H1 (cell line): ENCODE measurements at regions not wholly inside any gene's neighbourhood (a gene's known extent, or its start where the extent isn't known, plus 50 kb on each side); places are given as distances from the start of the nearest gene placed in this dataset.

Experiments used
- CTCF ChIA-PET: fragments of 300-600 bp; sonication (Branson Sonifier 250); formaldehyde crosslinking; loops from one replicate; lab custom pipeline; 2021; ENCODE audit not compliant: partially characterized antibody; lab: Charles Lee
- POLR2A ChIA-PET: fragments of 300-600 bp; sonication (Branson Sonifier 250); formaldehyde crosslinking; loops from one replicate; lab custom pipeline; 2021; ENCODE audit warnings: inconsistent platforms; ENCODE audit not compliant: partially characterized antibody; lab: Charles Lee
- DNase-seq, 2 experiments: peaks; one replicate each; pipeline versions ENCODE4 v3.0.0 to v3.0.0-alpha.2; 2010 to 2022; ENCODE audit warnings: low spot score in 2 of 2, low read depth in 1 of 2, mixed read lengths in 1 of 2
- FAIRE-seq: peaks from 2 replicates; lab custom pipeline; 2011; peaks lifted over from hg19 to GRCh38; lab: Jason Lieb, UNC
- H2AFZ ChIP-seq: 2 replicates; pipeline ENCODE4 v1.8.1; 2012; ENCODE audit warnings: low read length, inconsistent platforms
- H2AK5ac ChIP-seq: 2 replicates; pipeline ENCODE4 v1.6.1; 2013; ENCODE audit warnings: low read depth, low read length
- H2BK120ac ChIP-seq: replicated peaks from 2 replicates; pipeline ENCODE3; 2013; ENCODE audit warnings: low read depth, low read length, inconsistent platforms
- H2BK12ac ChIP-seq: 2 replicates; pipeline ENCODE4 v1.6.1; 2013; ENCODE audit warnings: low read depth, low read length
- H2BK15ac ChIP-seq: 2 replicates; pipeline ENCODE4 v1.6.1; 2013; ENCODE audit warnings: low read length
- H2BK20ac ChIP-seq: 2 replicates; pipeline ENCODE4 v1.6.1; 2013; ENCODE audit warnings: low read length
- H2BK5ac ChIP-seq: 2 replicates; pipeline ENCODE4 v1.6.1; 2013; ENCODE audit warnings: low read depth, low read length
- H3K14ac ChIP-seq: 2 replicates; pipeline ENCODE4 v1.6.1; 2013; ENCODE audit warnings: inconsistent platforms; ENCODE audit not compliant: insufficient read length
- H3K18ac ChIP-seq: 2 replicates; pipeline ENCODE4 v1.6.1; 2013; ENCODE audit warnings: low read length; ENCODE audit errors: extremely low read depth
- H3K23ac ChIP-seq: 2 replicates; pipeline ENCODE4 v1.6.1; 2013; ENCODE audit warnings: inconsistent platforms; ENCODE audit not compliant: insufficient read length
- H3K23me2 ChIP-seq: 2 replicates; pipeline ENCODE4 v1.6.1; 2013; ENCODE audit warnings: low read depth, low read length
- H3K27ac ChIP-seq: 2 replicates; pipeline ENCODE4 v1.6.1; 2011; ENCODE audit warnings: low read depth, low read length, inconsistent platforms
- H3K27me3 ChIP-seq, 4 experiments: replicated peaks in 1 of 4; 1 replicate in 1 of 4; 2 replicates in 3 of 4; pipeline versions ENCODE4 v1.6.1 to v1.8.1; 2011 to 2013; ENCODE audit warnings: low read length in 3 of 4, mild to moderate bottlenecking in 3 of 4, inconsistent platforms in 2 of 4, mixed read lengths in 2 of 4, moderate library complexity in 1 of 4; ENCODE audit not compliant: control insufficient read depth in 3 of 4, insufficient read depth in 3 of 4; ENCODE audit errors: extremely low read depth in 1 of 4
- H3K36me3 ChIP-seq, 4 experiments: 2 replicates each; pipeline versions ENCODE4 v1.6.1 to v1.8.1; 2011 to 2013; ENCODE audit warnings: mild to moderate bottlenecking in 4 of 4, low read length in 3 of 4, moderate library complexity in 2 of 4, control low read depth in 1 of 4, inconsistent platforms in 1 of 4; ENCODE audit not compliant: insufficient read depth in 4 of 4, control insufficient read depth in 2 of 4
- H3K4ac ChIP-seq: replicated peaks from 2 replicates; pipeline ENCODE3; 2013; ENCODE audit warnings: low read length, low read depth, mixed read lengths, inconsistent platforms; ENCODE audit not compliant: insufficient read length
- H3K4me1 ChIP-seq, 4 experiments: replicated peaks in 1 of 4; 1 replicate in 1 of 4; 2 replicates in 3 of 4; pipeline versions ENCODE4 v1.6.1 to v1.8.1; 2011 to 2013; ENCODE audit warnings: low read length in 3 of 4, inconsistent platforms in 2 of 4, mixed read lengths in 1 of 4; ENCODE audit not compliant: insufficient read depth in 4 of 4, control insufficient read depth in 3 of 4
- H3K4me2 ChIP-seq, 2 experiments: 2 replicates each; pipeline versions ENCODE4 v1.6.1 to v1.8.1; 2011 to 2013; ENCODE audit warnings: low read depth in 2 of 2, low read length in 2 of 2, control low read depth in 1 of 2, inconsistent platforms in 1 of 2, mild to moderate bottlenecking in 1 of 2; ENCODE audit not compliant: insufficient read depth in 1 of 2
- H3K4me3 ChIP-seq, 4 experiments: fragments of 200-600, 300-600 bp in 1 of 4; sonication (generic), shearing (Covaris generic), sonication (Bioruptor Twin) in 1 of 4; 2 replicates each; pipeline versions ENCODE4 v1.5.1 to v1.8.1; 2011 to 2016; ENCODE audit warnings: low read length in 4 of 4, low read depth in 3 of 4, control low read depth in 2 of 4, inconsistent platforms in 2 of 4, mild to moderate bottlenecking in 2 of 4, mixed read lengths in 1 of 4, moderate library complexity in 1 of 4; ENCODE audit not compliant: insufficient read depth in 2 of 4; ENCODE audit errors: extremely low read depth in 1 of 4
- H3K56ac ChIP-seq: replicated peaks from 2 replicates; pipeline ENCODE3; 2013; ENCODE audit warnings: low read depth, mild to moderate bottlenecking, mixed read lengths, low read length, inconsistent platforms; ENCODE audit not compliant: insufficient read length
- H3K79me1 ChIP-seq: 2 replicates; pipeline ENCODE4 v1.6.1; 2013; ENCODE audit warnings: low read depth, low read length, control low read depth
- H3K79me2 ChIP-seq, 2 experiments: 2 replicates each; pipeline versions ENCODE4 v1.6.1 to v1.8.1; 2012 to 2013; ENCODE audit warnings: low read length in 2 of 2, mild to moderate bottlenecking in 2 of 2, inconsistent platforms in 1 of 2; ENCODE audit not compliant: insufficient read depth in 2 of 2, control insufficient read depth in 1 of 2
- H3K9ac ChIP-seq, 4 experiments: replicated peaks in 1 of 4; 1 replicate in 1 of 4; 2 replicates in 3 of 4; pipeline versions ENCODE4 v1.6.1 to v1.8.1; 2011 to 2013; ENCODE audit warnings: low read depth in 3 of 4, low read length in 3 of 4, control low read depth in 2 of 4, mild to moderate bottlenecking in 2 of 4, moderate library complexity in 2 of 4, inconsistent platforms in 1 of 4; ENCODE audit errors: extremely low read depth in 1 of 4
- H3K9me3 ChIP-seq, 2 experiments: 2 replicates each; pipeline versions ENCODE4 v1.6.1 to v1.8.1; 2012 to 2013; ENCODE audit warnings: mild to moderate bottlenecking in 2 of 2, moderate library complexity in 2 of 2, control low read depth in 1 of 2, inconsistent platforms in 1 of 2, low read depth in 1 of 2, low read length in 1 of 2, mixed read lengths in 1 of 2; ENCODE audit not compliant: insufficient read depth in 2 of 2
- H4K20me1 ChIP-seq, 2 experiments: replicated peaks in 1 of 2; 2 replicates each; pipeline versions ENCODE3 to v1.8.1; 2011 to 2013; ENCODE audit warnings: inconsistent platforms in 2 of 2, low read length in 2 of 2, mild to moderate bottlenecking in 1 of 2; ENCODE audit not compliant: insufficient read depth in 2 of 2, control insufficient read depth in 1 of 2
- H4K5ac ChIP-seq: 2 replicates; pipeline ENCODE4 v1.6.1; 2013; ENCODE audit warnings: low read length, low read depth, mixed read lengths, inconsistent platforms; ENCODE audit not compliant: insufficient read length
- H4K8ac ChIP-seq: 2 replicates; pipeline ENCODE4 v1.8.0; 2013; ENCODE audit warnings: mild to moderate bottlenecking, moderate library complexity, low read length, inconsistent platforms; ENCODE audit not compliant: insufficient read depth; ENCODE audit errors: extremely low read depth
- H4K91ac ChIP-seq: replicated peaks from 2 replicates; pipeline ENCODE3; 2013; ENCODE audit warnings: low read length, mixed read lengths, inconsistent platforms; ENCODE audit not compliant: insufficient read length
- SP4 ChIP-seq: IDR thresholded peaks from 2 replicates; pipeline ENCODE4 v1.6.1; 2012; ENCODE audit warnings: low read length, inconsistent platforms
- TF ChIP-seq, protein P1 (sequence below): IDR thresholded peaks from 2 replicates; pipeline ENCODE4 v1.6.1; 2012; ENCODE audit warnings: inconsistent platforms

DNA sequence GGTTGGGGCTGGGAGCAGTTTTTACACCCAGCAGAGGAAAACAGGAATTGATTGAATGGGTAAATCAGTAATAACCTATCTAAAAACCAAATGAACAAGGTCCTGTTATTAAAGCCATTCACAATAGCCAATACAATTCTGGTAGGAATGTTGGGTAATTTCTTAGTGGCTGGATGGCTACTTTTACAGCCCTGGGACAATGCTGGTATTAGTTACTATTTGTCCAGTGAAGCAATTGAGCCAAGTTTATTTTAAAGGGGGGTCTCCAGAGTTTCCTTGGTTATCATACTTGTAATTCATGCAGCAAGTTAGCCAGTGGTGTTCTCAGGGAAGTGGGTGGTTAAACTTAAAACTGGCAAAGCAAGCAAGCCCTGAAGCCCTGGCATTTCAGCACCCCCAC lies 92.3 kb upstream of the STARD13 start:
- CTCF ChIA-PET, result no interaction called here
- H2AFZ ChIP-seq, result no peak overlapping the region
- no peak overlapping the region for H2BK120ac ChIP-seq
- H3K9ac ChIP-seq, result no peak overlapping the region
- H3K23me2 ChIP-seq, result 0 out of 2 replicates have a peak, but pooled peaks cover 2% of the 10 kb centered on the region
- H3K4me1 ChIP-seq, result no peaks in the 10 kb centered on the region; a peak in 1 of 7 replicates
- no peak overlapping the region for H2BK15ac ChIP-seq
- POLR2A ChIA-PET, result no interaction called here
- H2BK20ac ChIP-seq, result no peak overlapping the region
- no peak overlapping the region for H3K23ac ChIP-seq
- no peaks in the 10 kb centered on the region for H3K79me1 ChIP-seq
- no peak overlapping the region for H3K27ac ChIP-seq
- H3K9me3 ChIP-seq, result no peaks in the 10 kb centered on the region
- H4K8ac ChIP-seq, result no peak overlapping the region
- H4K5ac ChIP-seq, result no peak overlapping the region
- H3K79me2 ChIP-seq, result no peaks in the 10 kb centered on the region
- H3K36me3 ChIP-seq, result no peaks in the 10 kb centered on the region
- H3K56ac ChIP-seq, result no peak overlapping the region
- H2BK12ac ChIP-seq, result no peak overlapping the region; the same call in 1 of the 2 replicates
- no peak overlapping the region for H2BK5ac ChIP-seq
- no peak overlapping the region for H3K4me2 ChIP-seq
- no peak overlapping the region for H2AK5ac ChIP-seq
- H3K14ac ChIP-seq, result no peak overlapping the region
- FAIRE-seq (no peak), DNase-seq (no peak)
- H3K4me3 ChIP-seq, result no peak overlapping the region
- no peak overlapping the region for H3K4ac ChIP-seq
- no peak overlapping the region for H3K18ac ChIP-seq
- no peaks in the 10 kb centered on the region for H4K20me1 ChIP-seq
- TF ChIP-seq SP4, result no peak
- TF ChIP-seq, protein P1, sequence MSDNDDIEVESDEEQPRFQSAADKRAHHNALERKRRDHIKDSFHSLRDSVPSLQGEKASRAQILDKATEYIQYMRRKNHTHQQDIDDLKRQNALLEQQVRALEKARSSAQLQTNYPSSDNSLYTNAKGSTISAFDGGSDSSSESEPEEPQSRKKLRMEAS, result no peak
- no peak overlapping the region for H4K91ac ChIP-seq
- no peaks in the 10 kb centered on the region for H3K27me3 ChIP-seq
